Ishikawa (cell line): ENCODE measurements at regions not wholly inside any gene's neighbourhood (a gene's known extent, or its start where the extent isn't known, plus 50 kb on each side); places are given as distances from the start of the nearest gene placed in this dataset.

Experiments used
- CEBPB ChIP-seq: IDR thresholded peaks from 2 replicates; pipeline ENCODE4 v1.6.1; 2012
- CREB1 ChIP-seq: IDR thresholded peaks from 2 replicates; pipeline ENCODE4 v1.6.1; 2012; ENCODE audit warnings: low read depth
- EGR1 ChIP-seq: IDR thresholded peaks from 2 replicates; pipeline ENCODE4 v1.6.1; 2012
- EP300 ChIP-seq: IDR thresholded peaks from 2 replicates; pipeline ENCODE4 v1.6.1; 2012; ENCODE audit warnings: borderline replicate concordance
- FOXM1 ChIP-seq: IDR thresholded peaks from 2 replicates; pipeline ENCODE4 v1.6.1; 2012; ENCODE audit warnings: low read depth, borderline replicate concordance
- MAX ChIP-seq: IDR thresholded peaks from 2 replicates; pipeline ENCODE4 v1.6.1; 2012
- NFIC ChIP-seq: IDR thresholded peaks from 2 replicates; pipeline ENCODE4 v1.6.1; 2012
- RAD21 ChIP-seq: IDR thresholded peaks from 2 replicates; pipeline ENCODE4 v1.6.1; 2012; ENCODE audit warnings: low read depth
- REST ChIP-seq: IDR thresholded peaks from 2 replicates; pipeline ENCODE4 v1.6.1; 2012; ENCODE audit warnings: low read depth, mild to moderate bottlenecking
- TAF1 ChIP-seq: IDR thresholded peaks from 2 replicates; pipeline ENCODE4 v1.6.1; 2012; ENCODE audit warnings: low read depth, mild to moderate bottlenecking
- TCF12 ChIP-seq: IDR thresholded peaks from 2 replicates; pipeline ENCODE4 v1.6.1; 2012; ENCODE audit warnings: low read depth
- TEAD4 ChIP-seq: IDR thresholded peaks from 2 replicates; pipeline ENCODE4 v1.6.1; 2012
- YY1 ChIP-seq: IDR thresholded peaks from 2 replicates; pipeline ENCODE4 v1.6.1; 2012; ENCODE audit warnings: low read depth

DNA sequence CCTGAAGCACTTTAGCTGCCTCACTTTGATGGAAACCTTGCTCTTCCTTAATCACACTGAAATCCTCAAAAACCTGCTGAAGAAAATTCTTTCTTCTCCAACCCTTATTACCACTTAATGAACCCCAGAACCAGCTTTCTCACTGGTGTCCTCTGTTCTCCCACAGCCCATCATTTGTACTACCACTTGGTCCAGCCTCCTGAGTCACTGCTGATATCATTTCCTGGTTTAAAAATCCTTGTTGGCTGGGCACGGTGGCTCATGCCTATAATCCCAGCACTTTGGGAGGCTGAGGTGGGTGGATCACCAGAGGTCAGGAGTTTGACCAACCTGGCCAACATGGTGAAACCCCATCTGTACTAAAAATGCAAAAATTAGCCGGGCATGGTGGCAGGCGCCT is 418.6 kb upstream of the KCNMB2 start:
- TF ChIP-seq YY1, result no peak
- no peak for TF ChIP-seq EP300
- TF ChIP-seq MAX, result no peak
- no peak for TF ChIP-seq REST
- no peak for TF ChIP-seq CREB1
- TF ChIP-seq TAF1, result no peak
- TF ChIP-seq RAD21, result no peak
- no peak for TF ChIP-seq NFIC
- TF ChIP-seq TEAD4, result no peak
- no peak for TF ChIP-seq EGR1
- no peak for TF ChIP-seq TCF12
- no peak for TF ChIP-seq CEBPB
- no peak for TF ChIP-seq FOXM1
